GM12878 (cell line): ENCODE measurements at regions not wholly inside any gene's neighbourhood (a gene's known extent, or its start where the extent isn't known, plus 50 kb on each side); places are given as distances from the start of the nearest gene placed in this dataset.

Experiments used
- ATAC-seq: fragments of 200-7000 bp; cut with Tn5 transposase; 3 replicates; pipeline ENCODE4 v1.9.1; 2020; ENCODE audit warnings: mild to moderate bottlenecking, moderate library complexity
- BruUV-seq: library from RNA; stranded (reverse); fragments of 400-500 nt; replicated peaks from 2 replicates; lab custom pipeline; 2021; lab: Mats Ljungman, UMichigan
- CTCF ChIA-PET: fragments of 300-600 bp; sonication (Branson Sonifier 250); formaldehyde crosslinking; extraction: SDS; loops from one replicate; lab custom pipeline; 2021; ENCODE audit warnings: inconsistent platforms; lab: Yijun Ruan, JAX
- POLR2A ChIA-PET: fragments of 350-600 bp; formaldehyde crosslinking; extraction: SDS; loops from one replicate; lab custom pipeline; 2021; ENCODE audit warnings: inconsistent platforms; lab: Charles Lee
- RAD21 ChIA-PET: fragments of 300-600 bp; sonication (Branson Sonifier 250); formaldehyde crosslinking; loops from one replicate; lab custom pipeline; 2023; ENCODE audit warnings: antibody characterized with exemption; ENCODE audit not compliant: unreplicated experiment; lab: Charles Lee
- SMC1A ChIA-PET: fragments of 300-600 bp; sonication (Branson Sonifier 250); formaldehyde crosslinking; loops from one replicate; lab custom pipeline; 2023; ENCODE audit not compliant: unreplicated experiment, uncharacterized antibody; lab: Charles Lee
- DNase-seq: peaks from one replicate; pipeline ENCODE4 v3.0.0-alpha.2; 2011; ENCODE audit warnings: low read depth, low spot score
- FAIRE-seq: peaks from 3 replicates; lab custom pipeline; 2011; peaks lifted over from hg19 to GRCh38; lab: Jason Lieb, UNC
- H2AFZ ChIP-seq: 2 replicates; pipeline ENCODE4 v1.6.0; 2011; ENCODE audit warnings: low read depth, low read length, control low read depth; ENCODE audit not compliant: control insufficient read depth
- H3K27ac ChIP-seq: 2 replicates; pipeline ENCODE4 v1.5.1; 2011; ENCODE audit warnings: control low read depth; ENCODE audit not compliant: control insufficient read depth, insufficient read depth
- H3K27me3 ChIP-seq, 2 experiments: replicated peaks in 1 of 2; 2 replicates each; pipeline versions ENCODE4 v1.6.0 to v1.6.1; 2011; ENCODE audit warnings: low read length in 1 of 2; ENCODE audit not compliant: control insufficient read depth in 2 of 2, insufficient read depth in 2 of 2
- H3K36me3 ChIP-seq, 2 experiments: 2 replicates each; pipeline ENCODE4 v1.5.1; 2011; ENCODE audit warnings: low read length in 1 of 2; ENCODE audit not compliant: control insufficient read depth in 2 of 2, insufficient read depth in 2 of 2
- H3K4me1 ChIP-seq: 2 replicates; pipeline ENCODE4 v1.6.1; 2011; ENCODE audit warnings: mild to moderate bottlenecking, low read length, moderate library complexity, mixed read lengths; ENCODE audit not compliant: control insufficient read depth, insufficient read depth
- H3K4me2 ChIP-seq: 2 replicates; pipeline ENCODE4 v1.6.0; 2011; ENCODE audit warnings: control low read depth; ENCODE audit not compliant: control insufficient read depth, insufficient read depth
- H3K4me3 ChIP-seq: fragments of 200-600 bp; sonication (generic); 2 replicates; pipeline ENCODE4 v1.5.1; 2016
- H3K79me2 ChIP-seq: 2 replicates; pipeline ENCODE4 v1.6.0; 2011; ENCODE audit warnings: low read length; ENCODE audit not compliant: control insufficient read depth, insufficient read depth
- H3K9ac ChIP-seq: 2 replicates; pipeline ENCODE4 v1.8.0; 2011; ENCODE audit warnings: low read length, control low read depth, mixed read lengths; ENCODE audit not compliant: control insufficient read depth, insufficient read depth
- H3K9me3 ChIP-seq: replicated peaks from 3 replicates; pipeline ENCODE4 v1.5.1; 2011; ENCODE audit warnings: mild to moderate bottlenecking, low read length; ENCODE audit not compliant: control insufficient read depth, insufficient read depth
- H4K20me1 ChIP-seq: 2 replicates; pipeline ENCODE4 v1.6.0; 2011; ENCODE audit not compliant: control insufficient read depth, insufficient read depth
- ASH2L ChIP-seq: fragments of 300-600, 200-600 bp; sonication (generic); IDR thresholded peaks from 2 replicates; pipeline ENCODE4 v1.6.1; 2017; ENCODE audit warnings: low read depth, mild to moderate bottlenecking, borderline replicate concordance
- BACH1 ChIP-seq: fragments of 450-650 bp; IDR thresholded peaks from 2 replicates; pipeline ENCODE4 v1.6.1; 2017; ENCODE audit warnings: mild to moderate bottlenecking, borderline replicate concordance
- BCL11A ChIP-seq: IDR thresholded peaks from 2 replicates; pipeline ENCODE4 v1.6.1; 2011; ENCODE audit warnings: low read depth, low read length
- HDAC2 ChIP-seq: fragments of 200-600 bp; sonication (generic); IDR thresholded peaks from 2 replicates; pipeline ENCODE4 v1.6.1; 2017
- IRF5 ChIP-seq: fragments of 450-650 bp; IDR thresholded peaks from 2 replicates; pipeline ENCODE4 v1.6.1; 2017; ENCODE audit warnings: borderline replicate concordance
- JUND ChIP-seq: IDR thresholded peaks from 2 replicates; pipeline ENCODE4 v1.6.1; 2012; ENCODE audit warnings: low read depth, mild to moderate bottlenecking, low read length, improper control_type of control experiment, moderate library complexity
- NBN ChIP-seq: fragments of 450-650 bp; IDR thresholded peaks from 2 replicates; pipeline ENCODE4 v1.6.1; 2016
- NKRF ChIP-seq: fragments of 450-650 bp; conservative IDR thresholded peaks from 2 replicates; pipeline ENCODE4 v1.6.1; 2017; ENCODE audit warnings: mild to moderate bottlenecking, moderate library complexity
- YBX1 ChIP-seq: fragments of 450-650 bp; IDR thresholded peaks from 2 replicates; pipeline ENCODE4 v1.6.1; 2016; ENCODE audit warnings: antibody characterized with exemption
- WGBS: methylation state at CpG from one replicate; pipeline ENCODE4 v1.1.6; 2016; ENCODE audit warnings: low lambda C conversion rate; ENCODE audit not compliant: insufficient replicate concordance, insufficient coverage; ENCODE audit errors: missing lambda C conversion rate; 5-methylcytosine and 5-hydroxymethylcytosine counted together
- in situ Hi-C: fragments of 300-500 bp; cut with MboI; formaldehyde crosslinking; loops from 9 replicates; pipeline ENCODE4 v1.14.3; 2018; ENCODE audit warnings: mixed read lengths
- intact Hi-C: fragments of 100-400 bp; cut with micrococcal nuclease; formaldehyde crosslinking; loops from one replicate; pipeline ENCODE4 v1.14.2; 2022; ENCODE audit not compliant: unreplicated experiment

GRCh38 chr4:3354455-3354811, 61.6 kb downstream of the RGS12 start:
- in situ Hi-C loops: no loop called here
- FAIRE-seq (peak; percentile 54), DNase-seq (no peak), ATAC-seq (no peak)
- H3K36me3 ChIP-seq: no peaks in the 10 kb centered on the region
- WGBS: 85% methylated on average over 4 of the region's 4 CpGs
- intact Hi-C loops: no loop called here
- no peak overlapping the region for H3K9ac ChIP-seq
- H3K4me2 ChIP-seq: no peak overlapping the region
- H3K27me3 ChIP-seq: no peaks in the 10 kb centered on the region
- H4K20me1 ChIP-seq: no peaks in the 10 kb centered on the region
- no peaks in the 10 kb centered on the region for H3K79me2 ChIP-seq
- CTCF ChIA-PET: interaction anchor here (0.8 to 2.9 kb wide), 9 partner anchors 8 to 89 kb away, joined by 3 to 24 read pairs (median 3); partner anchors contain the start of gene HGFAC
- H3K9me3 ChIP-seq: peaks cover 7% of the 10 kb centered on the region; the same call in 2 of the 3 replicates
- SMC1A ChIA-PET: interaction anchor here (0.6 to 3.0 kb wide), 9 partner anchors 9 to 177 kb away, joined by 3 to 23 read pairs (median 5); no protein-coding TSS in a partner anchor
- BruUV-seq: no TSS peak
- peaks cover 8% of the 10 kb centered on the region; the same call in 1 of the 2 replicates for H3K4me1 ChIP-seq
- H3K4me3 ChIP-seq: no peak overlapping the region
- POLR2A ChIA-PET: interaction anchor here (1.5 to 1.7 kb wide), 2 partner anchors 19 to 34 kb away, joined by 4 to 10 read pairs; no protein-coding TSS in a partner anchor
- RAD21 ChIA-PET: interaction anchor here (1.1 to 1.8 kb wide), 4 partner anchors 8 to 152 kb away, joined by 3 to 22 read pairs (median 6); no protein-coding TSS in a partner anchor
- TF ChIP-seq IRF5 (no peak), HDAC2 (no peak), ASH2L (no peak)
- no peak overlapping the region; the same call in 1 of the 2 replicates for H3K27ac ChIP-seq
- H2AFZ ChIP-seq: no peak overlapping the region

- H2AFZ ChIP-seq: peak overlapping the region; percentile 73
- 13% methylated on average over 8 of the region's 8 CpGs for WGBS
- TF ChIP-seq JUND: no peak
- no peak for TF ChIP-seq YBX1
- peak; percentile 74; the same call in 1 of the 2 replicates for TF ChIP-seq NBN
- TF ChIP-seq BCL11A: peak; percentile 51; the same call in 1 of the 2 replicates
- TF ChIP-seq BACH1: peak; percentile 40; the same call in 1 of the 2 replicates
- peak; percentile 59 for TF ChIP-seq NKRF
These were observed 62.5 kb downstream of the RGS12 start for GRCh38 chr4:3355266-3355748.

More at GRCh38 chr4:3355266-3355748, 62.5 kb downstream of the RGS12 start:
- ChIA-PET RAD21 (interaction anchor here (1.1 to 1.8 kb wide), 4 partner anchors 9 to 153 kb away, joined by 3 to 22 read pairs (median 6); no protein-coding TSS in a partner anchor), CTCF (interaction anchor here (0.8 to 2.9 kb wide), 8 partner anchors 9 to 87 kb away, joined by 3 to 24 read pairs (median 4); partner anchors contain the start of gene HGFAC), POLR2A (interaction anchor here (1.4 to 1.7 kb wide), 3 partner anchors 15 to 33 kb away, joined by 3 to 10 read pairs (median 4); no protein-coding TSS in a partner anchor), SMC1A (interaction anchor here (0.9 to 3.0 kb wide), 9 partner anchors 9 to 176 kb away, joined by 3 to 23 read pairs (median 5); no protein-coding TSS in a partner anchor)
- Histone ChIP-seq H3K9me3 (peaks cover 7% of the 10 kb centered on the region; the same call in 2 of the 3 replicates), H3K4me3 (no peak overlapping the region), H3K27ac (peak overlapping the region; percentile 72), H3K9ac (no peak overlapping the region), H3K27me3 (no peaks in the 10 kb centered on the region), H3K4me1 (peaks cover 8% of the 10 kb centered on the region; the same call in 1 of the 2 replicates), H4K20me1 (no peaks in the 10 kb centered on the region), H3K4me2 (peak overlapping the region; percentile 62), H3K79me2 (no peaks in the 10 kb centered on the region), H3K36me3 (no peaks in the 10 kb centered on the region)
- in situ Hi-C loops (no loop called here), intact Hi-C loops (loop anchor here (1.0 kb wide), 1 partner anchor 32 kb away; no protein-coding TSS in a partner anchor)
- ATAC-seq (peak; percentile 99), DNase-seq (peak; percentile 80), FAIRE-seq (peak; percentile 97)
- BruUV-seq: no TSS peak
